GM18858 (cell line): ENCODE measurements at regions not wholly inside any gene's neighbourhood (a gene's known extent, or its start where the extent isn't known, plus 50 kb on each side); places are given as distances from the start of the nearest gene placed in this dataset.

ENCODE experiments used
- ATAC-seq: cut with Tn5 transposase; IDR thresholded peaks from one replicate; pipeline ENCODE4 v1.9.1; 2021; ENCODE audit not compliant: unreplicated experiment

DNA sequence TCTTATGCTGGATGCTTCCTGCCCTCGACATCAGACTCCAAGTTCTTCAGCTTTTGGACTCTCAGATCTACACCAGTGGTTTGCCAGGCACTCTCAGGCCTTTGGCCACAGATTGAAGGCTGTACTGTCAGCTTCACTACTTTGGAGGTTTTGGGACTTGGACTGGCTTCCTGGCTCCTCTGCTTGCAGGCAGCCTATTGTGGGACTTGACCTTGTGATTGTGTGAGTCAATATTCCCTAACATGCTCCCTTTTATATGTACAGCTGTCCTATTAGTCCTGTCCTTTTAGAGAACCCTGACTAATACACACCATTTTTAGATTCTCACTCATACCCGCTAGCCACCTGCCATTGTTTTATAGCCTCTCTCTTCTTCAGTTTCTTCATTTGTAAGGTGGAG lies 382.1 kb upstream of the TSHZ2 start:
- ATAC-seq = no peak

DNA sequence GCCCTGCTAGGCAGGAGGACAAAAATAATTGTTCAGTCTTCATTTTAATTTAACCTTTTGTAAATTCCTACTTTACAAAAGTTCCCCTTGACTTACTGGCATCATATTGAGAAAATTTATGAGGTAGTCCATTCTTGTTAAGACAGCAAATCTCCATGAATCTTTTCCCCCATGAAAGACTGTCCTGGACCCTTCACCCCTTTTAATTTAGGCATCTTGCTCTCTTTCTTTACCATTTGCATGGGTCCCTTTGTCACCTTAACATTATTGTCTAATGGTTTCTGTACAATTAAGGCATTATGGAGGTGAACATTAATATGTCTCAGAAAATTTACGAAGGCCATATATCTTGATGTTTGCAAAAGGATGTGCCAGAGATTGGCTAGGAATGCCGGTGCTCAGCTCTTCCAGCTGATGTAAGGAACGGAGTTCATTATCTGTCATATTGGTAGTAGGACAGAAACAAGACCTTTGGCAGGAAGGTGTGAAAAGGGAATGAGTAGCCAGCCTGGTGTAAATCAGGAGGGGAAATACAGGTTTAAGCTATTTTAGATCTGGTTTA lies 382.8 kb upstream of the TSHZ2 start:
- no peak for ATAC-seq

DNA sequence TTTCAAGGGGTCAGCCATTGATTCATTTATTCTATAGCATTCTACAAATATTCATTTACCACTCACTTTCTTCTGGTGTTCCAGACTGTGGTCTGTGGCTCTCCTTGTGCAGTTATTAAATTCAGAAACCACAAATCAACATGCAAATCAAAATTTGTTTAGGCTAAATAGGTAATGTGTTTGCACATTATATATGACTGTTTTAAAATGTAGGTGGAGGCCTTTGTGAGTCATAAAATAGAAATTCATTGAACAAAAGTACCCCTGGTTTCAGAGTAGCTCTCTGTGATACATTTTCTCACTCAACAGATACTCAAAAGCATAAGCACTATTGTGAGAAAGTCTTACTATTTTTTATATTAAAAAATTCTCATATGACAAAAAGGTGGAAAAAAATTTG lies 385.5 kb upstream of the TSHZ2 start:
- no peak for ATAC-seq

DNA sequence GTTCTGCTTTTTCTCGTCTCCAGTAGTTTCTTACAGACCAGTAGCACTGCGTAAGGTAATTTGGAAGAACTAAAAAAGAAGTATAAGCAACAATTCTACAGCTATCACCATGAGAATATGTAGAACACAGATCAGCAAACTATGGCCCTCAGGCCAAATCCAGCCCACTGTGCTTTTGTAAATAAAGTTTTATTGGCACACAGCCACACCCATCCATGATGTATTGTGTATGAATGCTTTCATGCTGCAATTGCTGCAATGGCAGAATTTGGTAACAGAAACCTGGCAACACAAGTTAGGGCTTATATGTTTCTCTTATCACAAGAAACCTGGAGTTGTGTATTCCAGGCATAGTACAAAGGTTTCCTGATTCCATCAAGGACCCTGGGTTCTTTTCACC lies 386.8 kb upstream of the TSHZ2 start:
- ATAC-seq = no peak

DNA sequence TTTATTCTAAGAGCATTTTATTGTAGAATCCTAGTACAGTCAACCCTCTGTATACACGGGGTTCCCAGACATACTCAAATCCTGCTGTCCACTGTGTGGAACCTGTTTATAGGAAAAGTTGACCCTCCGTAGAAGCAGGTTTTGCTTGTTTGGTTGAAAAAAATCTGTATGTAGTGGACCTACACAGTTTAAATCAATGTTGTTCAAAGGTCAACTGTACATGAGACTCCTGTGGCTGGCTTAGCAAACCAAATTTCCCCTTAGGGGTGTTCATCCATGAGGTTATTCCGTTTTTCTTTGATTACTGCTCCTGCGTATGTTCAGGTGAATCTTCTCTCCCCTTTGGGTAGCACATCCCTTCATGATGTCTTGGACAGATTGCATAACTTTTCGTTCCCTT lies 387.0 kb upstream of the ZFP64 start:
- ATAC-seq = no peak

DNA sequence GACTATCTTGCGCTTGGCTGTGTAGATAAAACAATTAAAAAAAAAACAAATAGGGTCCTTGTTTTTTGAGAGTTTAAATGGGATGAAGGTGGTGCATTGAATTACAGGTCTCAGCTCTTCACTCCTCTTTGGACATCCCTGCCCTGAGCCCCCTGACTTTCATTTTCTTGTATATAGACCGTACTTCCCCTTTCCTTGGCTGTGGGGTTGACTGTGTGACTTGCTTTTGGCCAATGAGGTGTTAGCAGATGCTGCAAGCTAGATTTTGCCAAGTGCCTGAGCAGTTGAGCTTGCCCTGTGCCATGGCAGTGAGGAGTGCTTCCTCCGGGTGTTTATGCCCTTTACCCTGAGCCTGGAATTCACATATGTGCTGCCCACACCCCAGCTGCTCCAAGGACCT lies 386.1 kb upstream of the ZFP64 start:
- no peak for ATAC-seq

DNA sequence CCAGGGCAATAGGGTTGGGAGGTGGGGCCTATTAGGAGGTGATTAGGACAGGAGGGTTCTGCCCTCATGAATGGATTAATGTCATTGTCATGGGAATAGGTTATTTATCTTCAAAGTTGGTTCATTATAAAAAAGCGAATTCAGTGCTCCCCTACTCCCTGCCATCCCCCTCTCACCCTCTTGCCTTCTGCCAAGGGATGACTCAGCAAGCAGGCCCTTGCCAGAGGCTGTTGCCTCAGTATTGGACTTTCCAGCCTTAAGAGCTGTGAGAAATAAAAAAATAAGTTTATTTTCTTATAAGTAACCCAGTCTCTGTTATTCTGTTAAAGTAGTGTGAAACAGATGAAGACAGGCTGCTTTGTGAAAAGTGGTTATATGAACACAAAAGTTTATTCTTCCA lies 381.1 kb upstream of the ZFP64 start:
- no peak for ATAC-seq

DNA sequence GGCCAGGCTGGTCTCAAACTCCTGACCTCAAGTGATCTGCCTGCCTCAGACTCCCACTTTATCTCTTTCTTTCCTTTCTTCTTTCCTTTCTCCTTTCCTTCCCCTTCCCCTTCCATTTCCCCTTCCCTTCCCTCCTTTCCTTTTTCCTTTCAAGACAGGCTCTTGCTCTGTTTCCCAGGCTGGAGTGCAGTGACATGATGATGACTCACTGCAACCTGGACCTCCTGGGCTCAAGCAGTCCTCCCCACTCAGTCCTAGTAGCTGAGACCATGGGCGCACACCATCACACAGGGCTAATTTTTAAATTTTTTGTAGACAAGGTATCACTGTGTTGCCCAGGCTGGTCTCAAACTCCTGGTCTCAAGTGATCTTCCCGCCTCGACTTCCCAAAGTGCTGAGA lies 377.6 kb upstream of the ZFP64 start:
- ATAC-seq = no peak

DNA sequence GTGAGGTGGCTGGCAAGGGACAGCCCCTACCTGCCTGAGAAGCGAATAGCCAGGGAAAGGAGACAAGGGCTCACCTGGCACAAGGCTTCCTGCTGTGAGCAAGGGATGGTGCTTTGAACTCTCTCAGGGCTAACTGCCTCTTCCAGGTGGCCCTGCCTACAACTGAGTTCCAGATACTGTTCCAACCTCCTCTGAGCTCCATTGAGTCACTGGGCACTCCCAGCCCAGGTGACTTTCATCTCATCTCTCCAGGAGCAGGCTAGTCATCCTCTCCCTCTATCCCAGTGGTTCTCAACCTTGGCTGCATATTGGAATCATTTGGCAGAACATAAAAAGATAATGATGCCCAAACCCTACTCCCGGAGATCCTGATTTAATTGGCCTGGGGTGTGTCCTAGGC lies 374.0 kb upstream of the ZFP64 start:
- no peak for ATAC-seq

DNA sequence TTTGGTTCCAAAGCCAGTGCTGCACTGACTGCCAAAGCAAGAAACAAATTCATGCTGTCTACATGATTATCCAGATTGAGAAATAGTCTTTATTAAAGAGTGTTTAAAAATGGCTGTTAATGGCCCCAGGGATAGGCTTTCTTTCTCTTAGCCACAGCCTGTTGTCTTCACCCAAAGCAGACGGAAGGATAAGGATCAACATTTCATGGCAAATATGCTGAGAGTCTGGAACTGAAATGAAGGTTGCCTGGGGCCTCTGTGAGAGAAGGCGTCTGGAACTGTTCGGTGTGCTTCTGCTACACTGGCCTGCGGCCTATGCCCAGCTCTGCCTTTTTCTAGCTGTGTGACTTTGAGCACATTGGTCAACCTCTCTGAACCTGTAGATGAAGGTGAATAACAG lies 373.0 kb upstream of the ZFP64 start:
- no peak for ATAC-seq

DNA sequence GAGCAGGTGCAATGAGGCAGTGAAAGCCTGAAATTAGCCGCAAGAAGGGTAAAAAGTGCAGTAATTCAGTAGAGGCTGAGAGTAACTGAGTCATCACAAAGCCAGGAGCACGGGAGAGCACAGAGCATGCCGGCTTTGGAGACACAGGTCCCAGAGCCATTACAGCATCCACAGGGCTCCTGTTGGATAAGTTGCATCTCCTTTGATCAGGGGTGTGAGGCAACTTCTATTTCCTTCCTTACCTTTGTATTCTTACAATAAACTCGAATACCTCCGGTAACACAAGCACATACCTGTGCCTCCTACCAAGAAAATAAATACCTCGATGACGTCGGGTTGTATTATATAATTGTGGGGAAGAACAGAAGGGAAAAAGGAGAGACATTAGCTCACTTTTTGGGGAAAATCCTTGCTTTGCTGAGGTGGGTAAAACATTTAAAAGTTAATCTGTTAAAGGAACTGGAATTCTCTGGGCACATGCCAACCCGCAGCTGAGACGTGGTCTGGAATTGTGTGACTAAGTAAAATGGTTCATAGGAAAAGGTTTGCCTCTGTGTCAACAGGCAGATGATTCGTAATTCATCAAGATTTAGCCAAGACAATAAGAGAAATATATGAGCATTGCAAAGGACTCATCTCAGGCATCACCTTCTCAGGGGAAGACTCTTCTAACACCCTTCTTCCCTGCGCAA lies 360.7 kb upstream of the ZFP64 start:
- ATAC-seq = no peak

DNA sequence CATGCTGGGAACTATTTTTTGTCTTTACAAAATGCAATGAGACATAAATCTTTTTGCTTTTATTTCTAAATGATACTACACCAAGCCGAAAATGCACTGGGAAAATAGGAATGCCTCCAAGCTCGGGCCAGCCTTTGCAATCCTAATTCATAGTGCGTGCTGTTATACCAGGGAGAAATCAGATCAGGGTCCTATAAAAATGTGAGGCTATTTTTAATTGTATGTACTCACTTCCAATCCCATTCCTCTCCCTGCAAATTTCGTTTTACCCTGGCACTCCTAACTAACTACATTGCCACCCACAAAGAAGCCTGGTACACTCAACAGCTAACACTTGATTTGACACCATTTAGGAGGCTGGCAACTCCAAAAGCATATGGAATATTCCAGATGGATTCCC lies 350.6 kb upstream of the ZFP64 start:
- no peak for ATAC-seq

DNA sequence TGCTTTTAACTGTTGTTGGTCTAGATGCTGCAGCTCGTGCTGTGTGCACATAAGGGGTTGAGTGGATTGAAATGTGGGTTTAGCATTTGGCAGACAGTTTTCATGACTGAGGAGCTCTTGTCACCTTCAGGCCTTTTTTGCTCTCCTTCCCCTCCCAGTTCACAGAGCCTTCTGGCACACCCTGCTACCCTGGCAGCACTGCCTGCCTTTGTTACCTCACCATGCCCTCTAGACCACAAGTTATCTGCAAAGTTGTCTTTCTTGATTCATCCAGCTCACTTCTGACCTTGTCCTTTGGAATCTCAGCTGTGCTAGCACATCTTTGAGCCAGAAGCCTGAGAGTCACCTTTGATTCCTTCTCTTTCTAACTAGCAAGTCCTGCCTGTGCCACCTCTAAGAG lies 348.9 kb upstream of the ZFP64 start:
- no peak for ATAC-seq

DNA sequence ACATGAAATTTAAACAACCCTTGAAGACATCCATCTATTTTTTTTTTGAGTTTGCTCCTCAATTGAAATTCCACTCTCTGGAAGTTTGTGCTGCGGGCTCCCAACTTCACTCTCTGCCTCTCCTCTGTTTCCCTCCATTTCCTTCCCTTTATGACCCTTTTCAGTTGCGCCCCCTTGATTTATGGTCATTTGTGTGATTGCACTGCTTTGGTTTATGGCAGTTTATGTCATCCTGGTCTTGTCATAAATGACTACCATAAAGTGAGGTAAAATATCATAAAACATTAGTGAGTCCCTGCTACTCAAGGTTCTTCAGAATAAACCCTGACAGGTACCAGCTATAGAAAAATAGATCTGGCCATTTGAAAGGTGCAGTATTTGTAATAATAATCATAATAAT lies 348.3 kb upstream of the ZFP64 start:
- ATAC-seq = no peak

DNA sequence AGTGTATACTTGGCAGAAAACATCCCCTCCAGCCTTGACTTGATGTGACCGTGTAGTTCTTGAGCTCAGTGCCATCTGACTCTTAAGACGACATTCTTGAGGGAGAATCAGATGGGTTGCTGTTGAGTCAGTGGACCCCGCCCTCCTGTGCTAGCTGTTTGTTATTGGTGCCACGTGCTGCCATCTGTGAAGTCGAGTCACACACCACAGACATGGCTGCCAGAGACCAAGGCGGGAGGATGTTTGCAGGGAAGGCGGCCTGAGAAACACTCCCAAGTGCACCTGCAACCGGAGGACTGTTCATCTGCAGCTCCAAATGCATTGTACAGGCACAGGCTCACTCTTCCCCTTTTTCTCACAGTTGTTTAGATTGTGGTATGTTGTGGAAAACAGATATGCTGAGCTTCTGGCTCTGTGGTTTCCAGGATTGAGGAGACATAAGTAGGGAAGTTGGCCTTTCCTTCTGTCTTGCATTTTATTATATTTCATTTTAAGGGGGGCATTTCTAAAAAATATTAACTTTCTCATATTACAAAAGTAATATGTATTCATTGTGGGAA lies 345.3 kb upstream of the ZFP64 start:
- ATAC-seq = no peak

DNA sequence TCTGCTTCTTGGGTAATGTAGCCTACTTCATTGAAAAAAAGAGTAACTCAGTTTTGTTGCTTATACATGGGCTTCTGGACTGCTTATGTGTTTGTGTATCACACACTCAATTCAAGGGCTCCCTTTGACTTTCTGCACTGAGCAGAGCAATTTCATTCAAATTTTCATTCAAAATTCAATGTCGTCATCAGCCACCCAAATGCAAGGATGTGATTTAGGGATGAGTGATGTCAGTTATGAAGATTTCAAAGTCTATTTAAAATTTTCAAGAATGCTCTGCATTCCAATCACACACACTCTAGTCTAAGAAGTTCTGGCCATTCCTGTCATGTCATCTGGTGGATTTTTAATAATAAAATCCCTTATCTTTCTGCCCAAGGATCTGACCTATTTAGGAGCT lies 344.5 kb upstream of the ZFP64 start:
- ATAC-seq = no peak

DNA sequence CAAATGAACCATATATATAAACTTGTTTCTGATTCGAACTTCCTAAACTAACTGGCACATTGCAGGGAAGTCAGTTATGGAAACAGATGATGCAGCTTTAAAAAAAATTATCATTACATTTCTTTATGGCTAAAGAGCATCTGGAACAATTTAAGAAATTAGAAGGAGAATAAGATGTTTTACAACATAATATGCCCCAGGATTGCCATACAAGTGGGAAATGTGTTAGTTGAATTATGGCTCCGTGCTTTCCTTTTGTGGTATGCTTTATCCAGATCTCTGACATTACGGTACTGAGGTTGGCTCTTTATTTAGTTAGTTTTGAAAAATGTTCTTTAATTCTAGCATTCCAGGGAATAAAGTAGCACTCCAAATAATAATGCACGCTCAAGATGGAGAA lies 343.0 kb upstream of the ZFP64 start:
- no peak for ATAC-seq

DNA sequence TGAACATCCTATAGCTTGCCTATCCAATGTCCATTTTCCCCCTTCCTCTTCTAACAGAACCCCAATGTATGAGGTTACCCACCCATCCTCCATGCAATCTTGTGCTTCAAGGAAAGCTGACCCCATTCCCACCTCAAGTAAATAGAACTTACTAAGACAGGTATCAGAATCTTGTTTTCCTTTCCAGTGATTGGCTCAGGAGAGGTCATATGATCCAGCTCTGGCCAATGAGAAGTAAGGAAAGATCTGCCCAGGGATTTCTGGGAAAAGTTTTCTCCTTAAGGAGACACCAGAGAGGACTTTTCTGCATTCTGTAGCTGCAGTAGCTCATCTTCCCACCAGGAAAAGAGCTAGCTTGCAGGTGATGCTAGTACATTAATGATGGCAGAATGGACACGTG lies 341.8 kb upstream of the ZFP64 start:
- no peak for ATAC-seq

DNA sequence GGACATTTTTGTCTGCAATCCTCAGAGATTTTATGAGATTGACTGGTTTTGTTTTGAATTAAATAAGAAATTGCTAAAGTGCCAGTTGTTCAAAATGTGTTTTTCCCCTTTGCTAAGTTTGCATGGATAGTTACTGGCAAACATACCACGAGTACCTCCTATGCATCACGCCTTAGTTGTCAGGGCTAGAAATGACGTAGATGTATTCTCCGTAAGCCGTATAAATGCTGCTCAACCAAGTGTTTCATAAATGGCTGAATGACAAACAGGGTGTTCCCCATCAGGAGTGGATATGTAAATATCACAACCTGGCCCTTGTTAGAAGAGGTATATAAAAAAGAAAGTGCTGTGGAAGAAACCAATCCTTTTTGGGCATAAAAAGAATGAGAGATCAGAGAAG lies 341.1 kb upstream of the ZFP64 start:
- ATAC-seq = no peak

DNA sequence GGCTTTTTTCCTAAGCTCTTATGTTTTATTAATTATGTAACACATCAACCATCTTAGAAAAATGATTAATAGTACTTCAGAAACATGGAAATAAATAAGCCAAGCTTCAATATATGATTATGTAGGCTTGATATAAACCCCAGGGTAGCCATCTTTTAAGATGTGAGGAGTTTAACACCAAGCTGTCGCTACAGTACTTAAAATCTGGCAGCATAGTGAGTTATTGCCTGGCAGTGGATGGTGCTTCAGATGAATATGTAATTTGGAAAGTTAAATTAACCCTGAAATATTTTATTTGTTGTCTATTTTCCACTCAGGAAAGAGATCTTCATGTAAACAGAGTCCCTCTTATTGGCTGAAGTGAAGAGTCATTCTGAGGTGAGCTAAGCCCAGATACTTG lies 339.0 kb upstream of the ZFP64 start:
- no peak for ATAC-seq

DNA sequence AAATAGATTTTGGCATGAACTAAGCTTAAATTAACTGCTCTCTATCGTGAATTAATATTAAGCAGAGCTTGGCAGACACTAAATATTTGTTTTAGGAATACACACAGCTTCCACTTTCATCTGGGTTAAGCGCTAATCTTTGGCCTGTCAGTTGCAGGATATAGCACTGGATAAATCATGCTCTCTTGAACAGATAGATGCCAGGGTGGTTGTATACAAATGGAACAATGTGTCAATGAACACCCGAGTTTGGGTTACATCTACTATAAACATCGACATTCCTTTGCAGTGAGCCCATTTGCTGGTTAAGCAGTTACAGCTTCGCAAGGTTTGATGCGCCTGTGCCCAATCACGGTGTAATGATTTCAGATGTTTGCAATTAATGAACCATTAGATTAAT lies 338.2 kb upstream of the ZFP64 start:
- no peak for ATAC-seq

DNA sequence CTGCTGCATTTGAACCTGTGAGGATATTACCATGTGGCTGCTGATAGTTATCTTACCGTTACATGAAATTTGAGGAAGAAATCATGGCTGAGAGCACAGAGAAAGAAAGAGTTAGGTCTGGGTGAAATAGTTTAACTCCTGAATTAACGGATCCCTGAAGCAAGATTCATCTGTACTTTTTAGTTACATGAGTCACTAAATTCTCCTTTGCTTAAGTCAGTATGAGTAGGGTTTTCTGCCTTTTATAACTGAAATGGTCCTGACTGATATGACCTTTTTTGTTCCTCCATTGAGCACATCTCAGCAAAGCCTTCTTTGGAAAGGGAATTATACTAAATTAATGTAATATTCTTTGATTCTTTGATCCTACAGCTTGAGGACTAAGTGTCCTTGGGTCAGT lies 333.3 kb upstream of the ZFP64 start:
- ATAC-seq = no peak

DNA sequence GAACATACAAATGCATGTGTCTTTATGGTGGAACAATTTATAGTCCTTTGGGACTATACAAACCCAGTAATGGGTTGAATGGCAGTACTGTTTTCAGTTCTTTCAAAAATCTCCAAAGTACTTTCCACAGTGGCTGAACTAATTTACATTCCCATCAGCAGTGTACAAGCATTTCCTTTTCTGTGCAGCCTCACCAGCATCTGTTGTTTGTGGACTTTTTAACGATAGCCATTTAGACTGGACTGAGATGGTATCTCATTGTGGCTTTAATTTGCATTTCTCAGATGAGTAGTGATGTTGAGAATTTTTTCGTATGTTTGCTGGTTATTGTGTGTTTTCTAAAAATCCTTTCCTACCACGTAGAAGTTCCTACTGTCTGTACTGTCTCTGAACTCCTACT lies 327.2 kb upstream of the ZFP64 start:
- no peak for ATAC-seq
